HEK293 (cell line): ENCODE measurements at regions not wholly inside any gene's neighbourhood (a gene's known extent, or its start where the extent isn't known, plus 50 kb on each side); places are given as distances from the start of the nearest gene placed in this dataset.

ENCODE experiments used
- CTCF ChIA-PET: fragments of 350-600 bp; formaldehyde crosslinking; extraction: SDS; loops from one replicate; lab custom pipeline; 2021; ENCODE audit warnings: antibody characterized with exemption; lab: Yijun Ruan, JAX
- POLR2A ChIA-PET: fragments of 300-600 bp; formaldehyde crosslinking; extraction: SDS; loops from one replicate; lab custom pipeline; 2020; ENCODE audit warnings: antibody characterized with exemption, inconsistent platforms; lab: Yijun Ruan, JAX
- H3K27ac ChIP-seq: fragments of 200-500 bp; sonication (Bioruptor generic); 2 replicates; pipeline ENCODE4 v1.5.1; 2014; ENCODE audit warnings: low read depth, low read length, control low read depth, inconsistent platforms; ENCODE audit errors: extremely low read depth
- H3K36me3 ChIP-seq, 2 experiments: fragments of 200-500 bp in 1 of 2; sonication (Bioruptor generic) in 1 of 2; 1 replicate in 1 of 2; 2 replicates in 1 of 2; pipeline ENCODE4 v1.5.1; 2014 to 2017; ENCODE audit warnings: inconsistent platforms in 2 of 2, low read length in 2 of 2; ENCODE audit not compliant: control insufficient read depth in 2 of 2, insufficient read depth in 1 of 2
- H3K4me1 ChIP-seq: fragments of 200-500 bp; sonication (Bioruptor generic); 2 replicates; pipeline ENCODE4 v1.5.1; 2014; ENCODE audit warnings: mild to moderate bottlenecking, low read length, inconsistent platforms; ENCODE audit not compliant: control insufficient read depth, insufficient read depth
- H3K4me3 ChIP-seq: 2 replicates; pipeline ENCODE4 v1.5.1; 2011; ENCODE audit warnings: low read depth, mild to moderate bottlenecking, control low read depth, low read length, moderate library complexity
- H3K9me3 ChIP-seq: fragments of 200-500 bp; sonication (Bioruptor generic); 2 replicates; pipeline ENCODE4 v1.5.1; 2014; ENCODE audit warnings: low read depth, low read length, inconsistent platforms; ENCODE audit not compliant: control insufficient read depth, insufficient read depth
- HOXA7 ChIP-seq: sonication (generic); formaldehyde crosslinking; IDR thresholded peaks from 2 replicates; pipeline ENCODE4 v1.8.1; 2022; ENCODE audit warnings: missing genetic modification reagents, borderline replicate concordance
- HOXC10 ChIP-seq: sonication (generic); formaldehyde crosslinking; IDR thresholded peaks from 2 replicates; pipeline ENCODE4 v1.8.1; 2023; ENCODE audit warnings: mild to moderate bottlenecking, missing genetic modification reagents
- MZF1 ChIP-seq: fragments of 450-650 bp; formaldehyde crosslinking; IDR thresholded peaks from 2 replicates; pipeline ENCODE4 v1.5.1; 2017; ENCODE audit warnings: missing biosample characterization, missing genetic modification characterization, borderline replicate concordance
- OSR2 ChIP-seq: fragments of 450-650 bp; formaldehyde crosslinking; IDR thresholded peaks from 2 replicates; pipeline ENCODE4 v1.5.1; 2016; ENCODE audit warnings: missing biosample characterization, missing genetic modification characterization
- SCRT1 ChIP-seq: fragments of 450-650 bp; formaldehyde crosslinking; IDR thresholded peaks from 2 replicates; pipeline ENCODE4 v1.5.1; 2016; ENCODE audit warnings: missing biosample characterization, missing genetic modification characterization, borderline replicate concordance
- SETDB1 ChIP-seq: IDR thresholded peaks from one replicate; pipeline ENCODE4 v1.6.1; 2017; ENCODE audit warnings: mild to moderate bottlenecking, low read length, moderate library complexity, mixed read lengths; ENCODE audit not compliant: insufficient read length
- TCF7L2 ChIP-seq: IDR thresholded peaks from 2 replicates; pipeline ENCODE4 v1.6.1; 2011; ENCODE audit warnings: low read depth, mild to moderate bottlenecking, inconsistent platforms, low read length, moderate library complexity, borderline replicate concordance
- YY2 ChIP-seq: fragments of 450-650 bp; formaldehyde crosslinking; IDR thresholded peaks from 2 replicates; pipeline ENCODE4 v1.5.1; 2016; ENCODE audit warnings: missing biosample characterization, missing genetic modification characterization
- ZBTB17 ChIP-seq: fragments of 450-650 bp; formaldehyde crosslinking; IDR thresholded peaks from 2 replicates; pipeline ENCODE4 v1.5.1; 2016; ENCODE audit warnings: missing biosample characterization, missing genetic modification characterization
- ZBTB20 ChIP-seq: fragments of 450-650 bp; formaldehyde crosslinking; IDR thresholded peaks from 2 replicates; pipeline ENCODE4 v1.5.1; 2016; ENCODE audit warnings: missing biosample characterization, missing genetic modification characterization
- ZEB2 ChIP-seq: fragments of 450-650 bp; formaldehyde crosslinking; IDR thresholded peaks from 2 replicates; pipeline ENCODE4 v1.5.1; 2016; ENCODE audit warnings: missing biosample characterization, missing genetic modification characterization
- ZFHX2 ChIP-seq: fragments of 450-650 bp; formaldehyde crosslinking; conservative IDR thresholded peaks from 2 replicates; pipeline ENCODE4 v1.5.1; 2016; ENCODE audit warnings: missing biosample characterization, missing genetic modification characterization
- ZFP41 ChIP-seq: fragments of 450-650 bp; formaldehyde crosslinking; IDR thresholded peaks from 2 replicates; pipeline ENCODE4 v1.5.1; 2016; ENCODE audit warnings: missing biosample characterization, missing genetic modification characterization, borderline replicate concordance
- ZNF184 ChIP-seq: fragments of 450-650 bp; IDR thresholded peaks from 2 replicates; pipeline ENCODE4 v1.5.1; 2018; ENCODE audit warnings: missing biosample characterization, mild to moderate bottlenecking, missing genetic modification characterization
- ZNF19 ChIP-seq: fragments of 450-650 bp; formaldehyde crosslinking; IDR thresholded peaks from 2 replicates; pipeline ENCODE4; 2016; ENCODE audit warnings: missing biosample characterization, missing genetic modification characterization, low read depth
- ZNF302 ChIP-seq: fragments of 450-650 bp; formaldehyde crosslinking; IDR thresholded peaks from 2 replicates; pipeline ENCODE4 v1.5.1; 2016; ENCODE audit warnings: missing biosample characterization, missing genetic modification characterization, low read depth
- ZNF350 ChIP-seq: fragments of 450-650 bp; formaldehyde crosslinking; IDR thresholded peaks from 2 replicates; pipeline ENCODE4 v1.5.0; 2017; ENCODE audit warnings: missing biosample characterization, mild to moderate bottlenecking, missing genetic modification characterization
- ZNF501 ChIP-seq: fragments of 450-650 bp; formaldehyde crosslinking; IDR thresholded peaks from 2 replicates; pipeline ENCODE4 v1.5.1; 2016; ENCODE audit warnings: missing biosample characterization, missing genetic modification characterization
- ZNF677 ChIP-seq: fragments of 450-650 bp; IDR thresholded peaks from 2 replicates; pipeline ENCODE4 v1.5.0; 2018; ENCODE audit warnings: missing biosample characterization, mild to moderate bottlenecking, missing genetic modification characterization, moderate library complexity
- ZNF707 ChIP-seq: fragments of 450-650 bp; formaldehyde crosslinking; IDR thresholded peaks from 2 replicates; pipeline ENCODE4 v1.5.1; 2016; ENCODE audit warnings: missing biosample characterization, missing genetic modification characterization
- ZNF747 ChIP-seq: fragments of 450-650 bp; formaldehyde crosslinking; IDR thresholded peaks from 2 replicates; pipeline ENCODE4 v1.5.1; 2016; ENCODE audit warnings: missing biosample characterization, missing genetic modification characterization
- ZNF792 ChIP-seq: fragments of 450-650 bp; formaldehyde crosslinking; IDR thresholded peaks from 2 replicates; pipeline ENCODE4 v1.5.1; 2016; ENCODE audit warnings: missing biosample characterization, missing genetic modification characterization
- TF ChIP-seq, protein P1 (sequence below): fragments of 450-650 bp; IDR thresholded peaks from 2 replicates; pipeline ENCODE4 v1.5.1; 2018; ENCODE audit warnings: missing biosample characterization, missing genetic modification characterization
- TF ChIP-seq, protein P2 (sequence below): fragments of 450-650 bp; formaldehyde crosslinking; IDR thresholded peaks from 2 replicates; pipeline ENCODE4 v1.5.1; 2016; ENCODE audit warnings: missing biosample characterization, missing genetic modification characterization
- TF ChIP-seq, protein P3 (sequence below): fragments of 450-650 bp; formaldehyde crosslinking; IDR thresholded peaks from 2 replicates; pipeline ENCODE4 v1.5.1; 2017; ENCODE audit warnings: missing biosample characterization, missing genetic modification characterization
- TF ChIP-seq, protein P4 (sequence below): fragments of 450-650 bp; IDR thresholded peaks from 2 replicates; pipeline ENCODE4 v1.5.1; 2018; ENCODE audit warnings: missing biosample characterization, mild to moderate bottlenecking, missing genetic modification characterization
- TF ChIP-seq, protein P5 (sequence below): fragments of 450-650 bp; formaldehyde crosslinking; IDR thresholded peaks from 2 replicates; pipeline ENCODE4 v1.5.1; 2017; ENCODE audit warnings: missing biosample characterization, missing genetic modification characterization
- TF ChIP-seq, protein P6 (sequence below): sonication (generic); formaldehyde crosslinking; IDR thresholded peaks from 2 replicates; pipeline ENCODE4 v1.8.1; 2022; ENCODE audit warnings: mild to moderate bottlenecking, moderate library complexity, missing genetic modification reagents

DNA sequence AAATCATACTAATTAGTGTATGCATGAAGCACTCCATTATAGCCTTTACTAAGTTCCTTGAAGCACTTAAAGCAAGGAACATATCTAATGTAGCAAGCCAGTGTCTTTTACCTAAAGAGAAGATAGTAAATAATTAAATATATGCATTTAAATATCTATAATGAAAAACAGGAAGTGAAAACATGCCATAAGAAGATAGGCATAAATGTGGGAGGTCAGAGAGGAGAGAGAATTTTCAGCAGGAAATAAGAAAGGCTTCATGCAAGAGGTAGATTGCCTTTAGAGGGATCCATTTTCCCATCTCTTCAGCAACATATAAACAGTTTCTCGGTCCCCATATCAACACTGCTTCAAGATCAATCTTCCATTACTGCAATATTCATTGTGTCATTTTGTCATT lies 599.8 kb downstream of the FRK start:
- Histone ChIP-seq H3K4me3 (no peak overlapping the region), H3K27ac (no peak overlapping the region), H3K36me3 (no peaks in the 10 kb centered on the region), H3K9me3 (no peaks in the 10 kb centered on the region), H3K4me1 (no peaks in the 10 kb centered on the region)
- ChIA-PET POLR2A (no interaction called here), CTCF (interaction anchor here (0.7 kb wide), 1 partner anchor 13 kb away, joined by 3 read pairs; no protein-coding TSS in a partner anchor)
- TF ChIP-seq, protein P1, sequence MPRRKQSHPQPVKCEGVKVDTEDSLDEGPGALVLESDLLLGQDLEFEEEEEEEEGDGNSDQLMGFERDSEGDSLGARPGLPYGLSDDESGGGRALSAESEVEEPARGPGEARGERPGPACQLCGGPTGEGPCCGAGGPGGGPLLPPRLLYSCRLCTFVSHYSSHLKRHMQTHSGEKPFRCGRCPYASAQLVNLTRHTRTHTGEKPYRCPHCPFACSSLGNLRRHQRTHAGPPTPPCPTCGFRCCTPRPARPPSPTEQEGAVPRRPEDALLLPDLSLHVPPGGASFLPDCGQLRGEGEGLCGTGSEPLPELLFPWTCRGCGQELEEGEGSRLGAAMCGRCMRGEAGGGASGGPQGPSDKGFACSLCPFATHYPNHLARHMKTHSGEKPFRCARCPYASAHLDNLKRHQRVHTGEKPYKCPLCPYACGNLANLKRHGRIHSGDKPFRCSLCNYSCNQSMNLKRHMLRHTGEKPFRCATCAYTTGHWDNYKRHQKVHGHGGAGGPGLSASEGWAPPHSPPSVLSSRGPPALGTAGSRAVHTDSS (tag by site-specific recombination): no peak
- TF ChIP-seq ZFHX2 (tag by site-specific recombination) (no peak), SCRT1 (tag by site-specific recombination) (no peak), ZNF792 (tag by site-specific recombination) (no peak), ZNF747 (no peak), ZNF501 (tag by site-specific recombination) (no peak), SETDB1 (no peak), MZF1 (tag by site-specific recombination) (no peak), ZBTB17 (tag by site-specific recombination) (no peak), ZNF184 (tag by site-specific recombination) (no peak), ZNF677 (no peak), ZBTB20 (tag by site-specific recombination) (no peak), OSR2 (tag by site-specific recombination) (no peak), ZNF302 (no peak), ZNF350 (tag by site-specific recombination) (no peak)
- TF ChIP-seq, protein P2, sequence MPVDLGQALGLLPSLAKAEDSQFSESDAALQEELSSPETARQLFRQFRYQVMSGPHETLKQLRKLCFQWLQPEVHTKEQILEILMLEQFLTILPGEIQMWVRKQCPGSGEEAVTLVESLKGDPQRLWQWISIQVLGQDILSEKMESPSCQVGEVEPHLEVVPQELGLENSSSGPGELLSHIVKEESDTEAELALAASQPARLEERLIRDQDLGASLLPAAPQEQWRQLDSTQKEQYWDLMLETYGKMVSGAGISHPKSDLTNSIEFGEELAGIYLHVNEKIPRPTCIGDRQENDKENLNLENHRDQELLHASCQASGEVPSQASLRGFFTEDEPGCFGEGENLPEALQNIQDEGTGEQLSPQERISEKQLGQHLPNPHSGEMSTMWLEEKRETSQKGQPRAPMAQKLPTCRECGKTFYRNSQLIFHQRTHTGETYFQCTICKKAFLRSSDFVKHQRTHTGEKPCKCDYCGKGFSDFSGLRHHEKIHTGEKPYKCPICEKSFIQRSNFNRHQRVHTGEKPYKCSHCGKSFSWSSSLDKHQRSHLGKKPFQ (tag by site-specific recombination): no peak
- TF ChIP-seq, protein P3, sequence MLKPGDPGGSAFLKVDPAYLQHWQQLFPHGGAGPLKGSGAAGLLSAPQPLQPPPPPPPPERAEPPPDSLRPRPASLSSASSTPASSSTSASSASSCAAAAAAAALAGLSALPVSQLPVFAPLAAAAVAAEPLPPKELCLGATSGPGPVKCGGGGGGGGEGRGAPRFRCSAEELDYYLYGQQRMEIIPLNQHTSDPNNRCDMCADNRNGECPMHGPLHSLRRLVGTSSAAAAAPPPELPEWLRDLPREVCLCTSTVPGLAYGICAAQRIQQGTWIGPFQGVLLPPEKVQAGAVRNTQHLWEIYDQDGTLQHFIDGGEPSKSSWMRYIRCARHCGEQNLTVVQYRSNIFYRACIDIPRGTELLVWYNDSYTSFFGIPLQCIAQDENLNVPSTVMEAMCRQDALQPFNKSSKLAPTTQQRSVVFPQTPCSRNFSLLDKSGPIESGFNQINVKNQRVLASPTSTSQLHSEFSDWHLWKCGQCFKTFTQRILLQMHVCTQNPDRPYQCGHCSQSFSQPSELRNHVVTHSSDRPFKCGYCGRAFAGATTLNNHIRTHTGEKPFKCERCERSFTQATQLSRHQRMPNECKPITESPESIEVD (tag by site-specific recombination): no peak
- TF ChIP-seq, protein P4, sequence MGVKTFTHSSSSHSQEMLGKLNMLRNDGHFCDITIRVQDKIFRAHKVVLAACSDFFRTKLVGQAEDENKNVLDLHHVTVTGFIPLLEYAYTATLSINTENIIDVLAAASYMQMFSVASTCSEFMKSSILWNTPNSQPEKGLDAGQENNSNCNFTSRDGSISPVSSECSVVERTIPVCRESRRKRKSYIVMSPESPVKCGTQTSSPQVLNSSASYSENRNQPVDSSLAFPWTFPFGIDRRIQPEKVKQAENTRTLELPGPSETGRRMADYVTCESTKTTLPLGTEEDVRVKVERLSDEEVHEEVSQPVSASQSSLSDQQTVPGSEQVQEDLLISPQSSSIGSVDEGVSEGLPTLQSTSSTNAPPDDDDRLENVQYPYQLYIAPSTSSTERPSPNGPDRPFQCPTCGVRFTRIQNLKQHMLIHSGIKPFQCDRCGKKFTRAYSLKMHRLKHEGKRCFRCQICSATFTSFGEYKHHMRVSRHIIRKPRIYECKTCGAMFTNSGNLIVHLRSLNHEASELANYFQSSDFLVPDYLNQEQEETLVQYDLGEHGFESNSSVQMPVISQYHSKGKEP (tag by site-specific recombination): no peak
- TF ChIP-seq, protein P5, sequence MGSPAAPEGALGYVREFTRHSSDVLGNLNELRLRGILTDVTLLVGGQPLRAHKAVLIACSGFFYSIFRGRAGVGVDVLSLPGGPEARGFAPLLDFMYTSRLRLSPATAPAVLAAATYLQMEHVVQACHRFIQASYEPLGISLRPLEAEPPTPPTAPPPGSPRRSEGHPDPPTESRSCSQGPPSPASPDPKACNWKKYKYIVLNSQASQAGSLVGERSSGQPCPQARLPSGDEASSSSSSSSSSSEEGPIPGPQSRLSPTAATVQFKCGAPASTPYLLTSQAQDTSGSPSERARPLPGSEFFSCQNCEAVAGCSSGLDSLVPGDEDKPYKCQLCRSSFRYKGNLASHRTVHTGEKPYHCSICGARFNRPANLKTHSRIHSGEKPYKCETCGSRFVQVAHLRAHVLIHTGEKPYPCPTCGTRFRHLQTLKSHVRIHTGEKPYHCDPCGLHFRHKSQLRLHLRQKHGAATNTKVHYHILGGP (tag by site-specific recombination): no peak

DNA sequence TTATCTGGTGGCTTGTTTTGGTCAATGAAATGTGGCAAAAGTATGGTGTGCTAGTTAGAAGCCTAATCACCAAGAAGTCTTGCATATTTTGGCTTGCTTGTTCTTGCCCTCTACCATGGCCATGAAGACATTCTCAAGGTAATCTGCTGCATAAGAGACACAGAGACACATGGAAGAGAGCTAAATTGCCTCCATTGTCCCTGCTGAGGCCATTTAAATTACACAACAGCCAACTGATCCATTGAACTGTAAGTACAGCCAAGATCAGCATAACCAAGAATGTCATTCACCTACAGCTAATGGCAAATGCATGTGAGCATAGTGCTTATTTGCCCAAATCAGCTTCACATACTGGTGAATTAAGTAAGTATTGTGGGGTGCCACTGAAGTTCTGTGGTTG lies 603.8 kb downstream of the FRK start:
- CTCF ChIA-PET: no interaction called here
- POLR2A ChIA-PET: no interaction called here
- TF ChIP-seq ZNF19 (tag by site-specific recombination) (no peak), ZNF707 (tag by site-specific recombination) (no peak), HOXA7 (no peak), YY2 (no peak), ZFP41 (tag by site-specific recombination) (no peak), ZEB2 (no peak), HOXC10 (CRISPR knock-in tag) (no peak), TCF7L2 (no peak)
- TF ChIP-seq, protein P6, sequence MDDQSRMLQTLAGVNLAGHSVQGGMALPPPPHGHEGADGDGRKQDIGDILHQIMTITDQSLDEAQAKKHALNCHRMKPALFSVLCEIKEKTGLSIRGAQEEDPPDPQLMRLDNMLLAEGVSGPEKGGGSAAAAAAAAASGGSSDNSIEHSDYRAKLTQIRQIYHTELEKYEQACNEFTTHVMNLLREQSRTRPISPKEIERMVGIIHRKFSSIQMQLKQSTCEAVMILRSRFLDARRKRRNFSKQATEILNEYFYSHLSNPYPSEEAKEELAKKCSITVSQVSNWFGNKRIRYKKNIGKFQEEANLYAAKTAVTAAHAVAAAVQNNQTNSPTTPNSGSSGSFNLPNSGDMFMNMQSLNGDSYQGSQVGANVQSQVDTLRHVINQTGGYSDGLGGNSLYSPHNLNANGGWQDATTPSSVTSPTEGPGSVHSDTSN (CRISPR knock-in tag): no peak

More for the DNA sequence above, 603.8 kb downstream of the FRK start:
- Histone ChIP-seq H3K9me3 (no peaks in the 10 kb centered on the region), H3K36me3 (no peaks in the 10 kb centered on the region), H3K4me3 (no peak overlapping the region), H3K27ac (no peak overlapping the region), H3K4me1 (no peaks in the 10 kb centered on the region)
